Loucy (cell line): ENCODE measurements at regions not wholly inside any gene's neighbourhood (a gene's known extent, or its start where the extent isn't known, plus 50 kb on each side); places are given as distances from the start of the nearest gene placed in this dataset.

Experiments
- H2AFZ ChIP-seq: fragments of 200-600 bp; sonication (generic); 2 replicates; pipeline ENCODE4 v1.6.0; 2016; ENCODE audit warnings: antibody characterized with exemption, mild to moderate bottlenecking, low read length, moderate library complexity
- H3F3A ChIP-seq: fragments of 200-600 bp; 2 replicates; pipeline ENCODE4 v1.6.0; 2016; ENCODE audit warnings: antibody characterized with exemption, low read depth, mild to moderate bottlenecking
- H3K27me3 ChIP-seq: fragments of 200-600 bp; sonication (generic); 2 replicates; pipeline ENCODE4 v1.6.1; 2014; ENCODE audit warnings: low read length, mild to moderate bottlenecking; ENCODE audit not compliant: insufficient read depth, poor library complexity, severe bottlenecking
- H3K36me3 ChIP-seq: fragments of 200-600 bp; sonication (generic); 2 replicates; pipeline ENCODE4 v1.6.1; 2016; ENCODE audit warnings: low read length; ENCODE audit not compliant: insufficient read depth
- H3K4me1 ChIP-seq: fragments of 200-600 bp; sonication (generic); 2 replicates; pipeline ENCODE4 v1.5.1; 2014; ENCODE audit warnings: low read length, mild to moderate bottlenecking; ENCODE audit not compliant: insufficient read depth, poor library complexity, severe bottlenecking
- H3K4me2 ChIP-seq: fragments of 200-600 bp; sonication (generic); 2 replicates; pipeline ENCODE4 v1.6.0; 2014; ENCODE audit warnings: antibody characterized with exemption, low read length, low read depth, mild to moderate bottlenecking; ENCODE audit not compliant: poor library complexity, severe bottlenecking
- H3K4me3 ChIP-seq: fragments of 200-600 bp; sonication (generic); 2 replicates; pipeline ENCODE4 v1.5.1; 2014; ENCODE audit warnings: low read length, mild to moderate bottlenecking, mixed read lengths; ENCODE audit not compliant: poor library complexity, severe bottlenecking
- H3K79me2 ChIP-seq: fragments of 200-600 bp; sonication (generic); 2 replicates; pipeline ENCODE4 v1.6.1; 2014; ENCODE audit warnings: low read length; ENCODE audit not compliant: insufficient read depth
- H3K9ac ChIP-seq: fragments of 200-600 bp; sonication (generic); 2 replicates; pipeline ENCODE4 v1.6.0; 2014; ENCODE audit warnings: mild to moderate bottlenecking, low read depth, low read length, moderate library complexity; ENCODE audit not compliant: poor library complexity, severe bottlenecking
- H3K9me2 ChIP-seq: fragments of 200-600 bp; sonication (generic); replicated peaks from 2 replicates; pipeline ENCODE4 v1.6.1; 2016; ENCODE audit warnings: low read depth, low read length, mixed read lengths
- H3K9me3 ChIP-seq: fragments of 200-600 bp; sonication (generic); 2 replicates; pipeline ENCODE4 v1.6.1; 2014; ENCODE audit warnings: mild to moderate bottlenecking, antibody characterized with exemption, low read length, low read depth; ENCODE audit not compliant: insufficient read depth
- H4K20me1 ChIP-seq: fragments of 200-600 bp; sonication (generic); 2 replicates; pipeline ENCODE4 v1.6.0; 2014; ENCODE audit warnings: antibody characterized with exemption, low read length, mild to moderate bottlenecking; ENCODE audit not compliant: insufficient read depth, poor library complexity, severe bottlenecking
- CTCF ChIP-seq: fragments of 200-600 bp; sonication (generic); conservative IDR thresholded peaks from 2 replicates; pipeline ENCODE4 v1.5.1; 2014; ENCODE audit warnings: mild to moderate bottlenecking, antibody characterized with exemption, low read length
- EZH2phosphoT487 ChIP-seq: fragments of 200-600 bp; IDR thresholded peaks from 2 replicates; pipeline ENCODE4 v1.6.1; 2018; ENCODE audit warnings: antibody characterized with exemption, mild to moderate bottlenecking, moderate library complexity, borderline replicate concordance

- Histone ChIP-seq H3K4me3 (no peak overlapping the region), H3K4me2 (no peak overlapping the region), H4K20me1 (no peaks in the 10 kb centered on the region), H3K36me3 (no peaks in the 10 kb centered on the region), H2AFZ (no peak overlapping the region), H3K9ac (no peak overlapping the region), H3F3A (no peaks in the 10 kb centered on the region), H3K9me2 (no peaks in the 10 kb centered on the region), H3K27me3 (no peaks in the 10 kb centered on the region), H3K4me1 (no peaks in the 10 kb centered on the region), H3K9me3 (no peaks in the 10 kb centered on the region), H3K79me2 (no peaks in the 10 kb centered on the region)
- TF ChIP-seq CTCF (no peak), EZH2phosphoT487 (no peak)
These were observed 1970.8 kb downstream of the OLFM4 start for GRCh38 chr13:54999399-54999907.

GRCh38 chr13:55000043-55000442 lies 1971.4 kb downstream of the OLFM4 start:
- Histone ChIP-seq H3K79me2 (no peaks in the 10 kb centered on the region), H3K4me2 (no peak overlapping the region), H4K20me1 (no peaks in the 10 kb centered on the region), H3K27me3 (no peaks in the 10 kb centered on the region), H3K4me1 (no peaks in the 10 kb centered on the region), H3K9me2 (no peaks in the 10 kb centered on the region), H3K9me3 (no peaks in the 10 kb centered on the region), H3K9ac (no peak overlapping the region), H3K4me3 (no peak overlapping the region), H3F3A (no peaks in the 10 kb centered on the region), H3K36me3 (no peaks in the 10 kb centered on the region), H2AFZ (no peak overlapping the region)
- TF ChIP-seq EZH2phosphoT487 (no peak), CTCF (no peak)

GRCh38 chr13:55000844-55001243 lies 1972.2 kb downstream of the OLFM4 start:
- H3K9me3 ChIP-seq, result no peaks in the 10 kb centered on the region
- H3K4me3 ChIP-seq, result no peak overlapping the region
- no peak overlapping the region for H2AFZ ChIP-seq
- H3F3A ChIP-seq, result no peaks in the 10 kb centered on the region
- H3K27me3 ChIP-seq, result no peaks in the 10 kb centered on the region
- H4K20me1 ChIP-seq, result no peaks in the 10 kb centered on the region
- no peak overlapping the region for H3K9ac ChIP-seq
- H3K4me1 ChIP-seq, result no peaks in the 10 kb centered on the region
- no peaks in the 10 kb centered on the region for H3K36me3 ChIP-seq
- H3K9me2 ChIP-seq, result no peaks in the 10 kb centered on the region
- H3K4me2 ChIP-seq, result no peak overlapping the region
- H3K79me2 ChIP-seq, result no peaks in the 10 kb centered on the region
- TF ChIP-seq EZH2phosphoT487 (no peak), CTCF (no peak)
